ENCODE measurements at regions not wholly inside any gene's neighbourhood (a gene's known extent, or its start where the extent isn't known, plus 50 kb on each side); places are given as distances from the start of the nearest gene placed in this dataset.

- Histone ChIP-seq H3K27me3 (ENCODE audit: control insufficient read depth, low read length) (no peaks in the 10 kb centered on the region), H3K79me2 (ENCODE audit: control insufficient read depth, low read length) (no peaks in the 10 kb centered on the region), H3K4me2 (ENCODE audit: low read length) (no peak overlapping the region), H4K20me1 (ENCODE audit: control insufficient read depth, insufficient read depth, low read depth, low read length) (no peaks in the 10 kb centered on the region), H3K4me3 (ENCODE audit: low read length) (no peak overlapping the region), H3K27ac (ENCODE audit: low read depth, low read length) (no peak overlapping the region), H3K9me2 (replicated peaks; ENCODE audit: control insufficient read depth, low read length) (no peaks in the 10 kb centered on the region), H3K4me1 (ENCODE audit: control insufficient read depth, low read length) (no peaks in the 10 kb centered on the region), H3F3A (ENCODE audit: control insufficient read depth, insufficient read depth) (no peaks in the 10 kb centered on the region), H3K9me3 (ENCODE audit: control insufficient read depth, insufficient read depth, low read length) (peaks cover 12% of the 10 kb centered on the region; the same call in 1 of the 2 replicates), H3K36me3 (ENCODE audit: control insufficient read depth, low read length) (no peaks in the 10 kb centered on the region)
- TF ChIP-seq CTCF (IDR thresholded peaks at IDR 0.05; ENCODE audit: low read depth, low read length, poor library complexity, severe bottlenecking) (no peak), EZH2phosphoT487 (IDR thresholded peaks at IDR 0.05; ENCODE audit: borderline replicate concordance, low read length) (no peak)
These were observed 388.2 kb upstream of the LUZP2 start for GRCh38 chr11:24108609-24109008.

GRCh38 chr11:24122291-24122690 lies 374.6 kb upstream of the LUZP2 start:
- Histone ChIP-seq H3F3A (ENCODE audit: control insufficient read depth, insufficient read depth) (no peaks in the 10 kb centered on the region), H3K27ac (ENCODE audit: low read depth, low read length) (no peak overlapping the region), H3K4me1 (ENCODE audit: control insufficient read depth, low read length) (no peaks in the 10 kb centered on the region), H3K36me3 (ENCODE audit: control insufficient read depth, low read length) (no peaks in the 10 kb centered on the region), H3K27me3 (ENCODE audit: control insufficient read depth, low read length) (no peaks in the 10 kb centered on the region), H3K9me3 (ENCODE audit: control insufficient read depth, insufficient read depth, low read length) (no peaks in the 10 kb centered on the region), H4K20me1 (ENCODE audit: control insufficient read depth, insufficient read depth, low read depth, low read length) (no peaks in the 10 kb centered on the region), H3K4me3 (ENCODE audit: low read length) (no peak overlapping the region), H3K4me2 (ENCODE audit: low read length) (no peak overlapping the region), H3K79me2 (ENCODE audit: control insufficient read depth, low read length) (no peaks in the 10 kb centered on the region), H3K9me2 (replicated peaks; ENCODE audit: control insufficient read depth, low read length) (no peaks in the 10 kb centered on the region)
- TF ChIP-seq EZH2phosphoT487 (IDR thresholded peaks at IDR 0.05; ENCODE audit: borderline replicate concordance, low read length) = no peak
- TF ChIP-seq CTCF (IDR thresholded peaks at IDR 0.05; ENCODE audit: low read depth, low read length, poor library complexity, severe bottlenecking) = no peak

- H3K4me1 ChIP-seq (ENCODE audit: control insufficient read depth, low read length) = no peaks in the 10 kb centered on the region
- no peaks in the 10 kb centered on the region for H3K36me3 ChIP-seq (ENCODE audit: control insufficient read depth, low read length)
- no peaks in the 10 kb centered on the region for H4K20me1 ChIP-seq (ENCODE audit: control insufficient read depth, insufficient read depth, low read depth, low read length)
- TF ChIP-seq EZH2phosphoT487 (IDR thresholded peaks at IDR 0.05; ENCODE audit: borderline replicate concordance, low read length) = no peak
- no peak for TF ChIP-seq CTCF (IDR thresholded peaks at IDR 0.05; ENCODE audit: low read depth, low read length, poor library complexity, severe bottlenecking)
- no peaks in the 10 kb centered on the region for H3K27me3 ChIP-seq (ENCODE audit: control insufficient read depth, low read length)
- H3K27ac ChIP-seq (ENCODE audit: low read depth, low read length) = no peak overlapping the region
- H3F3A ChIP-seq (ENCODE audit: control insufficient read depth, insufficient read depth) = no peaks in the 10 kb centered on the region
- H3K4me3 ChIP-seq (ENCODE audit: low read length) = no peak overlapping the region
- H3K9me2 ChIP-seq (replicated peaks; ENCODE audit: control insufficient read depth, low read length) = no peaks in the 10 kb centered on the region
- no peaks in the 10 kb centered on the region for H3K9me3 ChIP-seq (ENCODE audit: control insufficient read depth, insufficient read depth, low read length)
- no peak overlapping the region for H3K4me2 ChIP-seq (ENCODE audit: low read length)
- no peaks in the 10 kb centered on the region for H3K79me2 ChIP-seq (ENCODE audit: control insufficient read depth, low read length)
These were observed 372.0 kb upstream of the LUZP2 start for GRCh38 chr11:24124876-24125275.

GRCh38 chr11:24131698-24132097 lies 365.2 kb upstream of the LUZP2 start:
- Histone ChIP-seq H3K4me1 (ENCODE audit: control insufficient read depth, low read length) (no peaks in the 10 kb centered on the region), H3K27ac (ENCODE audit: low read depth, low read length) (no peak overlapping the region)
- TF ChIP-seq EZH2phosphoT487 (IDR thresholded peaks at IDR 0.05; ENCODE audit: borderline replicate concordance, low read length) (no peak), CTCF (IDR thresholded peaks at IDR 0.05; ENCODE audit: low read depth, low read length, poor library complexity, severe bottlenecking) (no peak)

More at GRCh38 chr11:24131698-24132097, 365.2 kb upstream of the LUZP2 start:
- H3K27me3 ChIP-seq (ENCODE audit: control insufficient read depth, low read length) = no peaks in the 10 kb centered on the region
- no peaks in the 10 kb centered on the region for H4K20me1 ChIP-seq (ENCODE audit: control insufficient read depth, insufficient read depth, low read depth, low read length)
- no peaks in the 10 kb centered on the region for H3K36me3 ChIP-seq (ENCODE audit: control insufficient read depth, low read length)
- no peak overlapping the region for H3K4me3 ChIP-seq (ENCODE audit: low read length)
- H3K79me2 ChIP-seq (ENCODE audit: control insufficient read depth, low read length) = no peaks in the 10 kb centered on the region
- no peaks in the 10 kb centered on the region for H3K9me2 ChIP-seq (replicated peaks; ENCODE audit: control insufficient read depth, low read length)
- no peaks in the 10 kb centered on the region for H3F3A ChIP-seq (ENCODE audit: control insufficient read depth, insufficient read depth)
- no peak overlapping the region for H3K4me2 ChIP-seq (ENCODE audit: low read length)
- H3K9me3 ChIP-seq (ENCODE audit: control insufficient read depth, insufficient read depth, low read length) = no peaks in the 10 kb centered on the region; the same call in 1 of the 2 replicates

All from DOHH2 (cell line).